ENCODE measurements at regions not wholly inside any gene's neighbourhood (a gene's known extent, or its start where the extent isn't known, plus 50 kb on each side); places are given as distances from the start of the nearest gene placed in this dataset.

- ATAC-seq (ENCODE audit: low read depth): no peak
- Histone ChIP-seq H2AFZ (ENCODE audit: insufficient read depth, low read depth, low read length, poor library complexity, severe bottlenecking) (no peak overlapping the region), H3K4me1 (ENCODE audit: control insufficient read depth in 2 of 2, insufficient read depth in 2 of 2, low read length in 2 of 2) (peaks cover 6 to 8% of the 10 kb centered on the region in 2 donors), H3K36me3 (replicated peaks in 1 of 2; ENCODE audit: control extremely low read depth in 1 of 2, control insufficient read depth in 1 of 2, extremely low read depth in 1 of 2, insufficient read depth in 2 of 2, low read length in 1 of 2) (no peaks in the 10 kb centered on the region), H3K4me2 (replicated peaks; ENCODE audit: low read depth, low read length, poor library complexity, severe bottlenecking) (no peak overlapping the region), H3K27ac (ENCODE audit: low read length in 2 of 2) (no peak overlapping the region), H3K79me2 (ENCODE audit: control insufficient read depth, insufficient read depth, low read length) (no peaks in the 10 kb centered on the region), H3K27me3 (replicated peaks in 1 of 4; ENCODE audit: control extremely low read depth in 1 of 4, control insufficient read depth in 3 of 4, insufficient read depth in 4 of 4, low read length in 3 of 4) (no peaks in the 10 kb centered on the region), H3K9me3 (ENCODE audit: control extremely low read depth in 1 of 3, control insufficient read depth in 2 of 3, insufficient read depth in 1 of 3, low read length in 2 of 3) (no peaks in the 10 kb centered on the region), H4K20me1 (ENCODE audit: control insufficient read depth, insufficient read depth, low read length, poor library complexity, severe bottlenecking) (no peaks in the 10 kb centered on the region), H3K9ac (ENCODE audit: low read length) (no peak overlapping the region), H3K4me3 (ENCODE audit: control extremely low read depth in 1 of 5, extremely low read depth in 1 of 5, insufficient read depth in 1 of 5, low read depth in 2 of 5, low read length in 4 of 5) (no peak overlapping the region)
- Mint-ChIP-seq H3K27me3 (no peaks in the 10 kb centered on the region), H3K27ac (no peak overlapping the region), H3K4me3 (no peak overlapping the region), H3K4me1 (peaks cover 8% of the 10 kb centered on the region), H3K9me3 (ENCODE audit: insufficient read depth) (no peaks in the 10 kb centered on the region)
- DNase-seq: no peak
- intact Hi-C loops (cut with micrococcal nuclease): no loop called here
- TF ChIP-seq, protein P1, sequence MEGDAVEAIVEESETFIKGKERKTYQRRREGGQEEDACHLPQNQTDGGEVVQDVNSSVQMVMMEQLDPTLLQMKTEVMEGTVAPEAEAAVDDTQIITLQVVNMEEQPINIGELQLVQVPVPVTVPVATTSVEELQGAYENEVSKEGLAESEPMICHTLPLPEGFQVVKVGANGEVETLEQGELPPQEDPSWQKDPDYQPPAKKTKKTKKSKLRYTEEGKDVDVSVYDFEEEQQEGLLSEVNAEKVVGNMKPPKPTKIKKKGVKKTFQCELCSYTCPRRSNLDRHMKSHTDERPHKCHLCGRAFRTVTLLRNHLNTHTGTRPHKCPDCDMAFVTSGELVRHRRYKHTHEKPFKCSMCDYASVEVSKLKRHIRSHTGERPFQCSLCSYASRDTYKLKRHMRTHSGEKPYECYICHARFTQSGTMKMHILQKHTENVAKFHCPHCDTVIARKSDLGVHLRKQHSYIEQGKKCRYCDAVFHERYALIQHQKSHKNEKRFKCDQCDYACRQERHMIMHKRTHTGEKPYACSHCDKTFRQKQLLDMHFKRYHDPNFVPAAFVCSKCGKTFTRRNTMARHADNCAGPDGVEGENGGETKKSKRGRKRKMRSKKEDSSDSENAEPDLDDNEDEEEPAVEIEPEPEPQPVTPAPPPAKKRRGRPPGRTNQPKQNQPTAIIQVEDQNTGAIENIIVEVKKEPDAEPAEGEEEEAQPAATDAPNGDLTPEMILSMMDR (IDR thresholded peaks at IDR 0.05): no peak
- TF ChIP-seq EZH2 (IDR thresholded peaks at IDR 0.05; ENCODE audit: borderline replicate concordance, insufficient read depth, low read depth, low read length, poor library complexity, severe bottlenecking): no peak
- ChIA-PET CTCF (no interaction called here), POLR2A (no interaction called here)
- no CpG with 5 or more reads among the region's 1 CpG for WGBS (ENCODE audit: insufficient coverage)
Observed at GRCh38 chr5:97550164-97550563, 367.1 kb upstream of the RIOK2 start.

DNA sequence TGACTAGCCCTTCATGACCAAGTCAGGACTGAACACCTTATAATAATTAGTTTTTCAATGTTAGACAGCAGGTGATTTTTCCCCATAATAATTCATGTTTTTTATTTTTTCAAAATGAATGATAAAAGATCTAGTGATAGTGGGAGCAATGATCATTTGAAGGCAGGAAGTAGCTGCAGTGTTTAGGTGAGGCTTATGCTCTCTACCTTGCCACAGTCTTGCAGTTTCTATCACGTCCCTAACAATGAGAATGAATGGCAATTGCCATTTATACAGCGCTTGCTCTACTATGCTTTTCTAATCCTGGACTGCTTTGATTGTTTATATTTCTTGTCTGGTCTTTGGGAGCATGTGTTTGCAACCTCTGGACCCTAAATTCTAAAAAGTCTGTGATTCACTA, 367.8 kb upstream of the RIOK2 start:
- no peak for ATAC-seq (ENCODE audit: low read depth)
- Histone ChIP-seq H3K4me3 (ENCODE audit: control extremely low read depth in 1 of 5, extremely low read depth in 1 of 5, insufficient read depth in 1 of 5, low read depth in 2 of 5, low read length in 4 of 5) (no peak overlapping the region), H4K20me1 (ENCODE audit: control insufficient read depth, insufficient read depth, low read length, poor library complexity, severe bottlenecking) (no peaks in the 10 kb centered on the region), H3K9ac (ENCODE audit: low read length) (no peak overlapping the region), H3K9me3 (ENCODE audit: control extremely low read depth in 1 of 3, control insufficient read depth in 2 of 3, insufficient read depth in 1 of 3, low read length in 2 of 3) (no peaks in the 10 kb centered on the region), H3K36me3 (replicated peaks in 1 of 2; ENCODE audit: control extremely low read depth in 1 of 2, control insufficient read depth in 1 of 2, extremely low read depth in 1 of 2, insufficient read depth in 2 of 2, low read length in 1 of 2) (no peaks in the 10 kb centered on the region), H2AFZ (ENCODE audit: insufficient read depth, low read depth, low read length, poor library complexity, severe bottlenecking) (no peak overlapping the region), H3K27ac (ENCODE audit: low read length in 2 of 2) (no peak overlapping the region), H3K27me3 (replicated peaks in 1 of 4; ENCODE audit: control extremely low read depth in 1 of 4, control insufficient read depth in 3 of 4, insufficient read depth in 4 of 4, low read length in 3 of 4) (no peaks in the 10 kb centered on the region), H3K79me2 (ENCODE audit: control insufficient read depth, insufficient read depth, low read length) (no peaks in the 10 kb centered on the region), H3K4me2 (replicated peaks; ENCODE audit: low read depth, low read length, poor library complexity, severe bottlenecking) (no peak overlapping the region), H3K4me1 (ENCODE audit: control insufficient read depth in 2 of 2, insufficient read depth in 2 of 2, low read length in 2 of 2) (peaks cover 6 to 8% of the 10 kb centered on the region in 2 donors)
- ChIA-PET CTCF (no interaction called here), POLR2A (no interaction called here)
- Mint-ChIP-seq H3K27me3 (no peaks in the 10 kb centered on the region), H3K4me3 (no peak overlapping the region), H3K4me1 (peaks cover 8% of the 10 kb centered on the region), H3K9me3 (ENCODE audit: insufficient read depth) (no peaks in the 10 kb centered on the region), H3K27ac (no peak overlapping the region)
- WGBS (ENCODE audit: insufficient coverage): no CpG with 5 or more reads among the region's 2 CpGs
- TF ChIP-seq, protein P1 (IDR thresholded peaks at IDR 0.05): no peak
- no peak for TF ChIP-seq EZH2 (IDR thresholded peaks at IDR 0.05; ENCODE audit: borderline replicate concordance, insufficient read depth, low read depth, low read length, poor library complexity, severe bottlenecking)
- intact Hi-C loops (cut with micrococcal nuclease): no loop called here
- no peak for DNase-seq
